Activated B cell treated with CpG ODN at 0.5 μM for 24 hours (primary cell): ENCODE measurements at regions not wholly inside any gene's neighbourhood (a gene's known extent, or its start where the extent isn't known, plus 50 kb on each side); places are given as distances from the start of the nearest gene placed in this dataset.

Experiments used
- ATAC-seq: fragments of 200-7000 bp; cut with Tn5 transposase; one replicate; pipeline ENCODE4 v1.10.0; 2021; ENCODE audit warnings: low read depth, mild to moderate bottlenecking, moderate library complexity
- CTCF ChIA-PET: fragments of 350-600 bp; sonication (Branson Sonifier 250); formaldehyde crosslinking; loops from one replicate; lab custom pipeline; 2021; ENCODE audit warnings: antibody characterized with exemption; lab: Charles Lee
- POLR2A ChIA-PET: fragments of 350-600 bp; sonication (Branson Sonifier 250); formaldehyde crosslinking; loops from one replicate; lab custom pipeline; 2021; ENCODE audit warnings: antibody characterized with exemption; lab: Charles Lee
- DNase-seq: peaks from one replicate; pipeline ENCODE4 v3.0.0; 2022
- H3K27ac Mint-ChIP-seq: one replicate; pipeline ENCODE4 v1.8.0; 2020; ENCODE audit warnings: mixed read lengths
- H3K27me3 Mint-ChIP-seq: one replicate; pipeline ENCODE4 v1.8.0; 2021; ENCODE audit warnings: mixed read lengths
- H3K36me3 Mint-ChIP-seq: one replicate; pipeline ENCODE4 v1.8.0; 2021; ENCODE audit warnings: low read depth, mixed read lengths
- H3K4me1 Mint-ChIP-seq: one replicate; pipeline ENCODE4 v1.8.0; 2021; ENCODE audit warnings: mixed read lengths
- H3K4me3 Mint-ChIP-seq: one replicate; pipeline ENCODE4 v1.8.0; 2020; ENCODE audit warnings: mild to moderate bottlenecking, mixed read lengths
- H3K9me3 Mint-ChIP-seq: one replicate; pipeline ENCODE4 v1.8.0; 2020; ENCODE audit warnings: mixed read lengths
- CTCF ChIP-seq: fragments of 200-600 bp; IDR thresholded peaks from one replicate; pipeline ENCODE4 v1.8.0; 2022; ENCODE audit warnings: antibody characterized with exemption, mild to moderate bottlenecking
- intact Hi-C: fragments of 100-400 bp; cut with micrococcal nuclease; formaldehyde crosslinking; loops from one replicate; pipeline ENCODE4 v1.15.1; 2024

- Mint-ChIP-seq H3K27ac (no peak overlapping the region), H3K36me3 (no peaks in the 10 kb centered on the region), H3K4me3 (no peak overlapping the region), H3K4me1 (no peaks in the 10 kb centered on the region), H3K27me3 (no peaks in the 10 kb centered on the region), H3K9me3 (peaks cover 7% of the 10 kb centered on the region)
- no peak for TF ChIP-seq CTCF
- ChIA-PET POLR2A (no interaction called here), CTCF (no interaction called here)
- intact Hi-C loops = no loop called here
- ATAC-seq (no peak), DNase-seq (no peak)
Measured at GRCh38 chr3:116601206-116601605, 108.4 kb upstream of the TUSC7 start.

GRCh38 chr3:116607205-116607604, 102.4 kb upstream of the TUSC7 start:
- Mint-ChIP-seq H3K4me3 (no peak overlapping the region), H3K36me3 (no peaks in the 10 kb centered on the region), H3K4me1 (no peaks in the 10 kb centered on the region), H3K27me3 (no peaks in the 10 kb centered on the region), H3K27ac (no peak overlapping the region), H3K9me3 (peaks cover 7% of the 10 kb centered on the region)
- CTCF ChIA-PET = no interaction called here
- POLR2A ChIA-PET = no interaction called here
- ATAC-seq = no peak
- no peak for TF ChIP-seq CTCF
- intact Hi-C loops = no loop called here
- no peak for DNase-seq

- H3K27me3 Mint-ChIP-seq = no peaks in the 10 kb centered on the region
- TF ChIP-seq CTCF = no peak
- POLR2A ChIA-PET = no interaction called here
- no peaks in the 10 kb centered on the region for H3K4me1 Mint-ChIP-seq
- no peak overlapping the region for H3K4me3 Mint-ChIP-seq
- DNase-seq (no peak), ATAC-seq (no peak)
- H3K36me3 Mint-ChIP-seq = no peaks in the 10 kb centered on the region
- intact Hi-C loops = no loop called here
- H3K27ac Mint-ChIP-seq = no peak overlapping the region
- CTCF ChIA-PET = no interaction called here
- peaks cover 7% of the 10 kb centered on the region for H3K9me3 Mint-ChIP-seq
Measured at GRCh38 chr3:116610124-116610523, 99.5 kb upstream of the TUSC7 start.

- POLR2A ChIA-PET = no interaction called here
Measured at GRCh38 chr3:116614795-116615362, 94.7 kb upstream of the TUSC7 start.

GRCh38 chr3:116618138-116618537, 91.4 kb upstream of the TUSC7 start:
- no peak for DNase-seq
- ChIA-PET CTCF (no interaction called here), POLR2A (no interaction called here)
- Mint-ChIP-seq H3K4me1 (no peaks in the 10 kb centered on the region), H3K9me3 (no peaks in the 10 kb centered on the region), H3K36me3 (no peaks in the 10 kb centered on the region), H3K4me3 (no peak overlapping the region), H3K27ac (no peak overlapping the region), H3K27me3 (no peaks in the 10 kb centered on the region)
- intact Hi-C loops = no loop called here
- TF ChIP-seq CTCF = no peak
- no peak for ATAC-seq

More at GRCh38 chr3:116614795-116615362, 94.7 kb upstream of the TUSC7 start:
- DNase-seq = no peak
- Mint-ChIP-seq H3K27me3 (no peaks in the 10 kb centered on the region), H3K36me3 (no peaks in the 10 kb centered on the region), H3K9me3 (no peaks in the 10 kb centered on the region), H3K27ac (no peak overlapping the region), H3K4me1 (no peaks in the 10 kb centered on the region), H3K4me3 (no peak overlapping the region)
- no peak for TF ChIP-seq CTCF
- ATAC-seq = no peak
- intact Hi-C loops = no loop called here
- CTCF ChIA-PET = no interaction called here
